Gastroesophageal sphincter (tissue), 4 donors: ENCODE measurements at regions not wholly inside any gene's neighbourhood (a gene's known extent, or its start where the extent isn't known, plus 50 kb on each side); places are given as distances from the start of the nearest gene placed in this dataset.
"Not testable (repeated sequence)": the region's sequence is repeated elsewhere in the genome, so short reads cannot be mapped to it uniquely, and the experiment has no call there.

Experiments
- ATAC-seq: fragments of 150-250 bp; one replicate; pipeline ENCODE4 v1.9.1; 2016; ENCODE audit warnings: mild to moderate bottlenecking, moderate library complexity
- H3K27ac ChIP-seq, 4 donors: fragments of 200-600 bp; sonication (generic) in 3 of 4; 1 replicate in 3 of 4; 2 replicates in 1 of 4; pipeline ENCODE4 v1.5.1; 2016 to 2019
- H3K27me3 ChIP-seq: fragments of 200-600 bp; sonication (generic); one replicate; pipeline ENCODE4 v1.5.1; 2019
- H3K36me3 ChIP-seq, 2 donors: fragments of 200-600 bp; sonication (generic); one replicate each; pipeline ENCODE4 v1.5.1; 2019; ENCODE audit warnings: control low read depth in 1 of 2
- H3K4me1 ChIP-seq, 3 donors: fragments of 200-600 bp; sonication (generic); 1 replicate in 2 of 3; 2 replicates in 1 of 3; pipeline ENCODE4 v1.5.1; 2016 to 2019; ENCODE audit warnings: control low read depth in 2 of 3
- H3K4me3 ChIP-seq, 2 donors: fragments of 200-600 bp; sonication (generic); one replicate each; pipeline ENCODE4 v1.5.1; 2019; ENCODE audit warnings: mild to moderate bottlenecking in 1 of 2, moderate library complexity in 1 of 2
- H3K9me3 ChIP-seq, 3 donors: fragments of 200-600 bp; sonication (generic); one replicate each; pipeline ENCODE4 v1.5.1; 2017 to 2019; ENCODE audit warnings: control low read depth in 2 of 3
- CTCF ChIP-seq, 4 experiments: fragments of 200-600 bp in 2 of 4; fragments of 450-650 bp in 2 of 4; sonication (generic) in 1 of 4; IDR thresholded peaks; one replicate each; pipeline ENCODE4 v1.5.1; 2017 to 2019; ENCODE audit warnings: antibody characterized with exemption in 4 of 4, mild to moderate bottlenecking in 2 of 4, moderate library complexity in 2 of 4
- EP300 ChIP-seq: sonication (generic); formaldehyde crosslinking; IDR thresholded peaks from one replicate; pipeline ENCODE4 v1.6.1; 2017; ENCODE audit warnings: antibody characterized with exemption, mild to moderate bottlenecking
- POLR2A ChIP-seq, 2 donors: fragments of 450-650 bp; IDR thresholded peaks; one replicate each; pipeline ENCODE4 v1.6.1; 2017; ENCODE audit warnings: antibody characterized with exemption in 2 of 2, mild to moderate bottlenecking in 2 of 2, moderate library complexity in 1 of 2
- POLR2AphosphoS5 ChIP-seq: sonication (generic); formaldehyde crosslinking; IDR thresholded peaks from one replicate; pipeline ENCODE4 v1.6.1; 2017; ENCODE audit warnings: antibody characterized with exemption
- WGBS, 2 donors: methylation state at CpG; one replicate each; pipeline ENCODE4 v1.1.5; 2018; ENCODE audit warnings: low coverage in 1 of 2; 5-methylcytosine and 5-hydroxymethylcytosine counted together

- TF ChIP-seq EP300 (no peak), POLR2A (IDR thresholded peaks at IDR 0.05) (no peak), CTCF (IDR thresholded peaks at IDR 0.05) (no peak), POLR2AphosphoS5 (no peak)
- no peaks in the 10 kb centered on the region for H3K9me3 ChIP-seq
These were observed 776.1 kb downstream of the BRINP3 start for GRCh38 chr1:189701606-189702005.

GRCh38 chr1:189706594-189706993 is 771.1 kb downstream of the BRINP3 start:
- ATAC-seq, result no peak
- TF ChIP-seq CTCF (IDR thresholded peaks at IDR 0.05), result no peak
- no peak for TF ChIP-seq EP300
- no peak for TF ChIP-seq POLR2AphosphoS5
- TF ChIP-seq POLR2A (IDR thresholded peaks at IDR 0.05), result no peak
- H3K27me3 ChIP-seq, result no peaks in the 10 kb centered on the region
- no peak overlapping the region for H3K27ac ChIP-seq
- H3K4me1 ChIP-seq, result no peaks in the 10 kb centered on the region
- H3K9me3 ChIP-seq, result no peaks in the 10 kb centered on the region
- no peaks in the 10 kb centered on the region for H3K36me3 ChIP-seq
- 67 to 100% methylated on average over 1 of the region's 1 CpG for WGBS, 2 donors
- no peak overlapping the region for H3K4me3 ChIP-seq

More at GRCh38 chr1:189701606-189702005, 776.1 kb downstream of the BRINP3 start:
- no peak overlapping the region for H3K4me3 ChIP-seq
- no peak for ATAC-seq
- 79 to 87% methylated on average over 3 of the region's 3 CpGs for WGBS, 2 donors
- no peaks in the 10 kb centered on the region for H3K4me1 ChIP-seq
- H3K36me3 ChIP-seq, result no peaks in the 10 kb centered on the region
- H3K27me3 ChIP-seq, result no peaks in the 10 kb centered on the region
- no peak overlapping the region for H3K27ac ChIP-seq

GRCh38 chr1:189708674-189709073 is 769.0 kb downstream of the BRINP3 start:
- no peaks in the 10 kb centered on the region for H3K9me3 ChIP-seq
- no peaks in the 10 kb centered on the region for H3K4me1 ChIP-seq
- TF ChIP-seq POLR2AphosphoS5, result no peak
- TF ChIP-seq POLR2A (IDR thresholded peaks at IDR 0.05), result no peak
- TF ChIP-seq CTCF (IDR thresholded peaks at IDR 0.05), result no peak
- TF ChIP-seq EP300, result no peak
- no peak overlapping the region for H3K27ac ChIP-seq
- no peak overlapping the region for H3K4me3 ChIP-seq
- WGBS, 2 donors, result 100% methylated on average over 3 of the region's 3 CpGs; no CpG with 5 or more reads in 1 of the 2 donors
- H3K27me3 ChIP-seq, result no peaks in the 10 kb centered on the region
- ATAC-seq, result no peak
- H3K36me3 ChIP-seq, result no peaks in the 10 kb centered on the region

GRCh38 chr1:189718147-189718795 is 759.4 kb downstream of the BRINP3 start:
- ATAC-seq, H3K27me3 ChIP-seq, H3K27ac ChIP-seq: not testable (repeated sequence)

GRCh38 chr1:189726806-189727205 is 750.9 kb downstream of the BRINP3 start:
- WGBS, 2 donors, result 82 to 87% methylated on average over 4 of the region's 4 CpGs
- no peaks in the 10 kb centered on the region for H3K36me3 ChIP-seq
- H3K27ac ChIP-seq, result no peak overlapping the region
- TF ChIP-seq POLR2AphosphoS5 (no peak), POLR2A (IDR thresholded peaks at IDR 0.05) (no peak), CTCF (IDR thresholded peaks at IDR 0.05) (no peak), EP300 (no peak)
- no peaks in the 10 kb centered on the region for H3K27me3 ChIP-seq
- H3K4me1 ChIP-seq, result no peaks in the 10 kb centered on the region
- no peaks in the 10 kb centered on the region for H3K9me3 ChIP-seq
- no peak for ATAC-seq
- no peak overlapping the region for H3K4me3 ChIP-seq

More at GRCh38 chr1:189718147-189718795, 759.4 kb downstream of the BRINP3 start:
- 100% methylated on average over 8 of the region's 38 CpGs; no CpG with 5 or more reads in 1 of the 2 donors for WGBS, 2 donors
- H3K4me1 ChIP-seq, H3K9me3 ChIP-seq, H3K4me3 ChIP-seq, H3K36me3 ChIP-seq: not testable (repeated sequence)
